HEK293 (cell line): ENCODE measurements at regions not wholly inside any gene's neighbourhood (a gene's known extent, or its start where the extent isn't known, plus 50 kb on each side); places are given as distances from the start of the nearest gene placed in this dataset.

ENCODE experiments used
- CTCF ChIA-PET: fragments of 350-600 bp; formaldehyde crosslinking; extraction: SDS; loops from one replicate; lab custom pipeline; 2021; ENCODE audit warnings: antibody characterized with exemption; lab: Yijun Ruan, JAX
- POLR2A ChIA-PET: fragments of 300-600 bp; formaldehyde crosslinking; extraction: SDS; loops from one replicate; lab custom pipeline; 2020; ENCODE audit warnings: antibody characterized with exemption, inconsistent platforms; lab: Yijun Ruan, JAX
- H3K27ac ChIP-seq: fragments of 200-500 bp; sonication (Bioruptor generic); 2 replicates; pipeline ENCODE4 v1.5.1; 2014; ENCODE audit warnings: low read depth, low read length, control low read depth, inconsistent platforms; ENCODE audit errors: extremely low read depth
- H3K36me3 ChIP-seq, 2 experiments: fragments of 200-500 bp in 1 of 2; sonication (Bioruptor generic) in 1 of 2; 1 replicate in 1 of 2; 2 replicates in 1 of 2; pipeline ENCODE4 v1.5.1; 2014 to 2017; ENCODE audit warnings: inconsistent platforms in 2 of 2, low read length in 2 of 2; ENCODE audit not compliant: control insufficient read depth in 2 of 2, insufficient read depth in 1 of 2
- H3K4me1 ChIP-seq: fragments of 200-500 bp; sonication (Bioruptor generic); 2 replicates; pipeline ENCODE4 v1.5.1; 2014; ENCODE audit warnings: mild to moderate bottlenecking, low read length, inconsistent platforms; ENCODE audit not compliant: control insufficient read depth, insufficient read depth
- H3K4me3 ChIP-seq: 2 replicates; pipeline ENCODE4 v1.5.1; 2011; ENCODE audit warnings: low read depth, mild to moderate bottlenecking, control low read depth, low read length, moderate library complexity
- H3K9me3 ChIP-seq: fragments of 200-500 bp; sonication (Bioruptor generic); 2 replicates; pipeline ENCODE4 v1.5.1; 2014; ENCODE audit warnings: low read depth, low read length, inconsistent platforms; ENCODE audit not compliant: control insufficient read depth, insufficient read depth
- GLIS2 ChIP-seq: fragments of 450-650 bp; formaldehyde crosslinking; IDR thresholded peaks from 2 replicates; pipeline ENCODE4 v1.5.1; 2016; ENCODE audit warnings: missing biosample characterization, missing genetic modification characterization
- PRDM1 ChIP-seq: fragments of 450-650 bp; formaldehyde crosslinking; IDR thresholded peaks from 2 replicates; pipeline ENCODE4; 2016; ENCODE audit warnings: missing biosample characterization, missing genetic modification characterization
- SALL2 ChIP-seq: fragments of 450-650 bp; formaldehyde crosslinking; IDR thresholded peaks from 2 replicates; pipeline ENCODE4 v1.5.0; 2017; ENCODE audit warnings: missing biosample characterization, mild to moderate bottlenecking, missing genetic modification characterization, borderline replicate concordance
- ZNF394 ChIP-seq: fragments of 450-650 bp; formaldehyde crosslinking; IDR thresholded peaks from 2 replicates; pipeline ENCODE4 v1.5.1; 2016; ENCODE audit warnings: missing biosample characterization, missing genetic modification characterization, mild to moderate bottlenecking, moderate library complexity, borderline replicate concordance
- ZNF521 ChIP-seq: fragments of 450-650 bp; formaldehyde crosslinking; IDR thresholded peaks from 2 replicates; pipeline ENCODE4 v1.5.1; 2017; ENCODE audit warnings: missing biosample characterization, mild to moderate bottlenecking, missing genetic modification characterization
- ZNF707 ChIP-seq: fragments of 450-650 bp; formaldehyde crosslinking; IDR thresholded peaks from 2 replicates; pipeline ENCODE4 v1.5.1; 2016; ENCODE audit warnings: missing biosample characterization, missing genetic modification characterization
- ZNF777 ChIP-seq: fragments of 450-650 bp; formaldehyde crosslinking; IDR thresholded peaks from 2 replicates; pipeline ENCODE4 v1.5.1; 2017; ENCODE audit warnings: missing biosample characterization, missing genetic modification characterization, borderline replicate concordance
- TF ChIP-seq, protein P1 (sequence below): fragments of 450-650 bp; formaldehyde crosslinking; IDR thresholded peaks from 2 replicates; pipeline ENCODE4 v1.5.1; 2016; ENCODE audit warnings: missing biosample characterization, missing genetic modification characterization
- TF ChIP-seq, protein P2 (sequence below): fragments of 450-650 bp; formaldehyde crosslinking; IDR thresholded peaks from 2 replicates; pipeline ENCODE4 v1.5.1; 2016; ENCODE audit warnings: missing biosample characterization, missing genetic modification characterization, borderline replicate concordance
- TF ChIP-seq, protein P3 (sequence below): fragments of 450-650 bp; formaldehyde crosslinking; IDR thresholded peaks from 2 replicates; pipeline ENCODE4 v1.5.1; 2017; ENCODE audit warnings: missing biosample characterization, missing genetic modification characterization
- TF ChIP-seq, protein P4 (sequence below): fragments of 450-650 bp; formaldehyde crosslinking; IDR thresholded peaks from 2 replicates; pipeline ENCODE4 v1.5.1; 2016; ENCODE audit warnings: missing biosample characterization, missing genetic modification characterization
- TF ChIP-seq, protein P5 (sequence below): fragments of 450-650 bp; formaldehyde crosslinking; IDR thresholded peaks from 2 replicates; pipeline ENCODE4 v1.5.1; 2016; ENCODE audit warnings: missing biosample characterization, missing genetic modification characterization
- TF ChIP-seq, protein P6 (sequence below): fragments of 450-650 bp; formaldehyde crosslinking; IDR thresholded peaks from 2 replicates; pipeline ENCODE4 v1.5.1; 2016; ENCODE audit warnings: missing biosample characterization, missing genetic modification characterization, borderline replicate concordance

DNA sequence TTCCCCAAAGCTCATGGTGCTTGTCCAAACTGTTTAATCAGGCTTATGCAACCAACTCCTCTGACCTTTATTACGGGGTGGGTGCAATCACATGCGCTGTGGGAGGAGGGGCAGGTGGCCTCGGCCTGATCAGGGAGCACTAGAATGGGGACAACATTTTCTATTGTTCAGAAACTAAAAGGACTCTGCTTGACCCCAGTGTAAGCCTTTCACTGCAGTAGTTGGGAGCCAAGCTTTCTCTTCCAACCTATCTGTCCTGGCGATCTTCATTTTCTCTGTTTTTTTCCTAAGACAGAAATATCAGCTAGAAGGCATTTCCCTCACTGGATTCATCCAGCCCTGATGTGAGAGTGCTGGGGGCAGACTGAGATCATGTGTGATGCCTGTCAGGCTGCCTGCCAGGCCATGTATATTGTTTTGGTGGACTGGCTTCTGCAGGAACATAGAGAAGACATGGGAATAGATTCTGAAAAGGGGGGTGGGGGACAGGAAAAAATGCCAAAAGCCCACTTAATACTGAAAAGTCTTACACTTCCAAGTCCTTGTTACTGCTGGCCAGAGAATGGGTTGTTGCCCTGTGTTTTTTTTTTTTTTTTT, 627.0 kb upstream of the TBL1XR1 start:
- Histone ChIP-seq H3K4me3 (no peak overlapping the region), H3K4me1 (no peaks in the 10 kb centered on the region), H3K36me3 (no peaks in the 10 kb centered on the region), H3K27ac (no peak overlapping the region), H3K9me3 (no peaks in the 10 kb centered on the region)
- ChIA-PET CTCF (no interaction called here), POLR2A (no interaction called here)
- TF ChIP-seq PRDM1 (tag by site-specific recombination) (0 out of 2 replicates have a peak, but pooled peaks have one; percentile 12), ZNF521 (tag by site-specific recombination) (no peak)

DNA sequence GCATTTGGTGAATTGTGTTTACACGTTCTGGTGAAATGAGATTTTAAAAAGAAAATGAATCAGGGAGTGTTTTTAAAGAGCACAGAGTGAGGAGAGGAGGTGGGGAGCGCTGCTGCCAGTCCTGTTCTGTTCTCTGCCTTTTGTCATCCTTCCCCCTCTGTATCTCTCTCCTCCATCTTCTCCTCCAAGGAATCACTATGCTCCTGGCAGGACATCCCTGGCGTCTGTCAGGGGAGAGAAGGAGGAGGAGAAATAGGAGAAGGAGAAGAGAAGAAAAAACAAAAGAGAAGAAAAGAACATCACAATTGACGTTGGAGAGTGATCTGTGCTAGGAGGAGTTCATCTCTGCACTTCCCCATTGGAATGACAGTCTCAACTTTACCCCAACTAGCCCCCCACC, 627.6 kb upstream of the TBL1XR1 start:
- Histone ChIP-seq H3K4me1 (no peaks in the 10 kb centered on the region), H3K9me3 (no peaks in the 10 kb centered on the region), H3K4me3 (no peak overlapping the region), H3K27ac (no peak overlapping the region), H3K36me3 (no peaks in the 10 kb centered on the region)
- TF ChIP-seq, protein P1, sequence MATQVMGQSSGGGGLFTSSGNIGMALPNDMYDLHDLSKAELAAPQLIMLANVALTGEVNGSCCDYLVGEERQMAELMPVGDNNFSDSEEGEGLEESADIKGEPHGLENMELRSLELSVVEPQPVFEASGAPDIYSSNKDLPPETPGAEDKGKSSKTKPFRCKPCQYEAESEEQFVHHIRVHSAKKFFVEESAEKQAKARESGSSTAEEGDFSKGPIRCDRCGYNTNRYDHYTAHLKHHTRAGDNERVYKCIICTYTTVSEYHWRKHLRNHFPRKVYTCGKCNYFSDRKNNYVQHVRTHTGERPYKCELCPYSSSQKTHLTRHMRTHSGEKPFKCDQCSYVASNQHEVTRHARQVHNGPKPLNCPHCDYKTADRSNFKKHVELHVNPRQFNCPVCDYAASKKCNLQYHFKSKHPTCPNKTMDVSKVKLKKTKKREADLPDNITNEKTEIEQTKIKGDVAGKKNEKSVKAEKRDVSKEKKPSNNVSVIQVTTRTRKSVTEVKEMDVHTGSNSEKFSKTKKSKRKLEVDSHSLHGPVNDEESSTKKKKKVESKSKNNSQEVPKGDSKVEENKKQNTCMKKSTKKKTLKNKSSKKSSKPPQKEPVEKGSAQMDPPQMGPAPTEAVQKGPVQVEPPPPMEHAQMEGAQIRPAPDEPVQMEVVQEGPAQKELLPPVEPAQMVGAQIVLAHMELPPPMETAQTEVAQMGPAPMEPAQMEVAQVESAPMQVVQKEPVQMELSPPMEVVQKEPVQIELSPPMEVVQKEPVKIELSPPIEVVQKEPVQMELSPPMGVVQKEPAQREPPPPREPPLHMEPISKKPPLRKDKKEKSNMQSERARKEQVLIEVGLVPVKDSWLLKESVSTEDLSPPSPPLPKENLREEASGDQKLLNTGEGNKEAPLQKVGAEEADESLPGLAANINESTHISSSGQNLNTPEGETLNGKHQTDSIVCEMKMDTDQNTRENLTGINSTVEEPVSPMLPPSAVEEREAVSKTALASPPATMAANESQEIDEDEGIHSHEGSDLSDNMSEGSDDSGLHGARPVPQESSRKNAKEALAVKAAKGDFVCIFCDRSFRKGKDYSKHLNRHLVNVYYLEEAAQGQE, result no peak
- no peak for TF ChIP-seq ZNF777 (tag by site-specific recombination)
- TF ChIP-seq, protein P2, sequence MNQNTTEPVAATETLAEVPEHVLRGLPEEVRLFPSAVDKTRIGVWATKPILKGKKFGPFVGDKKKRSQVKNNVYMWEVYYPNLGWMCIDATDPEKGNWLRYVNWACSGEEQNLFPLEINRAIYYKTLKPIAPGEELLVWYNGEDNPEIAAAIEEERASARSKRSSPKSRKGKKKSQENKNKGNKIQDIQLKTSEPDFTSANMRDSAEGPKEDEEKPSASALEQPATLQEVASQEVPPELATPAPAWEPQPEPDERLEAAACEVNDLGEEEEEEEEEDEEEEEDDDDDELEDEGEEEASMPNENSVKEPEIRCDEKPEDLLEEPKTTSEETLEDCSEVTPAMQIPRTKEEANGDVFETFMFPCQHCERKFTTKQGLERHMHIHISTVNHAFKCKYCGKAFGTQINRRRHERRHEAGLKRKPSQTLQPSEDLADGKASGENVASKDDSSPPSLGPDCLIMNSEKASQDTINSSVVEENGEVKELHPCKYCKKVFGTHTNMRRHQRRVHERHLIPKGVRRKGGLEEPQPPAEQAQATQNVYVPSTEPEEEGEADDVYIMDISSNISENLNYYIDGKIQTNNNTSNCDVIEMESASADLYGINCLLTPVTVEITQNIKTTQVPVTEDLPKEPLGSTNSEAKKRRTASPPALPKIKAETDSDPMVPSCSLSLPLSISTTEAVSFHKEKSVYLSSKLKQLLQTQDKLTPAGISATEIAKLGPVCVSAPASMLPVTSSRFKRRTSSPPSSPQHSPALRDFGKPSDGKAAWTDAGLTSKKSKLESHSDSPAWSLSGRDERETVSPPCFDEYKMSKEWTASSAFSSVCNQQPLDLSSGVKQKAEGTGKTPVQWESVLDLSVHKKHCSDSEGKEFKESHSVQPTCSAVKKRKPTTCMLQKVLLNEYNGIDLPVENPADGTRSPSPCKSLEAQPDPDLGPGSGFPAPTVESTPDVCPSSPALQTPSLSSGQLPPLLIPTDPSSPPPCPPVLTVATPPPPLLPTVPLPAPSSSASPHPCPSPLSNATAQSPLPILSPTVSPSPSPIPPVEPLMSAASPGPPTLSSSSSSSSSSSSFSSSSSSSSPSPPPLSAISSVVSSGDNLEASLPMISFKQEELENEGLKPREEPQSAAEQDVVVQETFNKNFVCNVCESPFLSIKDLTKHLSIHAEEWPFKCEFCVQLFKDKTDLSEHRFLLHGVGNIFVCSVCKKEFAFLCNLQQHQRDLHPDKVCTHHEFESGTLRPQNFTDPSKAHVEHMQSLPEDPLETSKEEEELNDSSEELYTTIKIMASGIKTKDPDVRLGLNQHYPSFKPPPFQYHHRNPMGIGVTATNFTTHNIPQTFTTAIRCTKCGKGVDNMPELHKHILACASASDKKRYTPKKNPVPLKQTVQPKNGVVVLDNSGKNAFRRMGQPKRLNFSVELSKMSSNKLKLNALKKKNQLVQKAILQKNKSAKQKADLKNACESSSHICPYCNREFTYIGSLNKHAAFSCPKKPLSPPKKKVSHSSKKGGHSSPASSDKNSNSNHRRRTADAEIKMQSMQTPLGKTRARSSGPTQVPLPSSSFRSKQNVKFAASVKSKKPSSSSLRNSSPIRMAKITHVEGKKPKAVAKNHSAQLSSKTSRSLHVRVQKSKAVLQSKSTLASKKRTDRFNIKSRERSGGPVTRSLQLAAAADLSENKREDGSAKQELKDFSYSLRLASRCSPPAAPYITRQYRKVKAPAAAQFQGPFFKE (tag by site-specific recombination), result no peak
- TF ChIP-seq ZNF394 (tag by site-specific recombination), result no peak
- TF ChIP-seq, protein P3, sequence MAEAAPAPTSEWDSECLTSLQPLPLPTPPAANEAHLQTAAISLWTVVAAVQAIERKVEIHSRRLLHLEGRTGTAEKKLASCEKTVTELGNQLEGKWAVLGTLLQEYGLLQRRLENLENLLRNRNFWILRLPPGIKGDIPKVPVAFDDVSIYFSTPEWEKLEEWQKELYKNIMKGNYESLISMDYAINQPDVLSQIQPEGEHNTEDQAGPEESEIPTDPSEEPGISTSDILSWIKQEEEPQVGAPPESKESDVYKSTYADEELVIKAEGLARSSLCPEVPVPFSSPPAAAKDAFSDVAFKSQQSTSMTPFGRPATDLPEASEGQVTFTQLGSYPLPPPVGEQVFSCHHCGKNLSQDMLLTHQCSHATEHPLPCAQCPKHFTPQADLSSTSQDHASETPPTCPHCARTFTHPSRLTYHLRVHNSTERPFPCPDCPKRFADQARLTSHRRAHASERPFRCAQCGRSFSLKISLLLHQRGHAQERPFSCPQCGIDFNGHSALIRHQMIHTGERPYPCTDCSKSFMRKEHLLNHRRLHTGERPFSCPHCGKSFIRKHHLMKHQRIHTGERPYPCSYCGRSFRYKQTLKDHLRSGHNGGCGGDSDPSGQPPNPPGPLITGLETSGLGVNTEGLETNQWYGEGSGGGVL (tag by site-specific recombination), result no peak
- TF ChIP-seq, protein P4, sequence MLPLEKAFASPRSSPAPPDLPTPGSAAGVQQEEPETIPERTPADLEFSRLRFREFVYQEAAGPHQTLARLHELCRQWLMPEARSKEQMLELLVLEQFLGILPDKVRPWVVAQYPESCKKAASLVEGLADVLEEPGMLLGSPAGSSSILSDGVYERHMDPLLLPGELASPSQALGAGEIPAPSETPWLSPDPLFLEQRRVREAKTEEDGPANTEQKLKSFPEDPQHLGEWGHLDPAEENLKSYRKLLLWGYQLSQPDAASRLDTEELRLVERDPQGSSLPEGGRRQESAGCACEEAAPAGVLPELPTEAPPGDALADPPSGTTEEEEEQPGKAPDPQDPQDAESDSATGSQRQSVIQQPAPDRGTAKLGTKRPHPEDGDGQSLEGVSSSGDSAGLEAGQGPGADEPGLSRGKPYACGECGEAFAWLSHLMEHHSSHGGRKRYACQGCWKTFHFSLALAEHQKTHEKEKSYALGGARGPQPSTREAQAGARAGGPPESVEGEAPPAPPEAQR (tag by site-specific recombination), result no peak
- TF ChIP-seq ZNF707, result no peak
- no peak for TF ChIP-seq GLIS2 (tag by site-specific recombination)
- TF ChIP-seq, protein P5, sequence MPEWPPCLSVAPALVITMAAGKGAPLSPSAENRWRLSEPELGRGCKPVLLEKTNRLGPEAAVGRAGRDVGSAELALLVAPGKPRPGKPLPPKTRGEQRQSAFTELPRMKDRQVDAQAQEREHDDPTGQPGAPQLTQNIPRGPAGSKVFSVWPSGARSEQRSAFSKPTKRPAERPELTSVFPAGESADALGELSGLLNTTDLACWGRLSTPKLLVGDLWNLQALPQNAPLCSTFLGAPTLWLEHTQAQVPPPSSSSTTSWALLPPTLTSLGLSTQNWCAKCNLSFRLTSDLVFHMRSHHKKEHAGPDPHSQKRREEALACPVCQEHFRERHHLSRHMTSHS (tag by site-specific recombination), result no peak
- TF ChIP-seq SALL2 (tag by site-specific recombination), result no peak
- TF ChIP-seq, protein P6, sequence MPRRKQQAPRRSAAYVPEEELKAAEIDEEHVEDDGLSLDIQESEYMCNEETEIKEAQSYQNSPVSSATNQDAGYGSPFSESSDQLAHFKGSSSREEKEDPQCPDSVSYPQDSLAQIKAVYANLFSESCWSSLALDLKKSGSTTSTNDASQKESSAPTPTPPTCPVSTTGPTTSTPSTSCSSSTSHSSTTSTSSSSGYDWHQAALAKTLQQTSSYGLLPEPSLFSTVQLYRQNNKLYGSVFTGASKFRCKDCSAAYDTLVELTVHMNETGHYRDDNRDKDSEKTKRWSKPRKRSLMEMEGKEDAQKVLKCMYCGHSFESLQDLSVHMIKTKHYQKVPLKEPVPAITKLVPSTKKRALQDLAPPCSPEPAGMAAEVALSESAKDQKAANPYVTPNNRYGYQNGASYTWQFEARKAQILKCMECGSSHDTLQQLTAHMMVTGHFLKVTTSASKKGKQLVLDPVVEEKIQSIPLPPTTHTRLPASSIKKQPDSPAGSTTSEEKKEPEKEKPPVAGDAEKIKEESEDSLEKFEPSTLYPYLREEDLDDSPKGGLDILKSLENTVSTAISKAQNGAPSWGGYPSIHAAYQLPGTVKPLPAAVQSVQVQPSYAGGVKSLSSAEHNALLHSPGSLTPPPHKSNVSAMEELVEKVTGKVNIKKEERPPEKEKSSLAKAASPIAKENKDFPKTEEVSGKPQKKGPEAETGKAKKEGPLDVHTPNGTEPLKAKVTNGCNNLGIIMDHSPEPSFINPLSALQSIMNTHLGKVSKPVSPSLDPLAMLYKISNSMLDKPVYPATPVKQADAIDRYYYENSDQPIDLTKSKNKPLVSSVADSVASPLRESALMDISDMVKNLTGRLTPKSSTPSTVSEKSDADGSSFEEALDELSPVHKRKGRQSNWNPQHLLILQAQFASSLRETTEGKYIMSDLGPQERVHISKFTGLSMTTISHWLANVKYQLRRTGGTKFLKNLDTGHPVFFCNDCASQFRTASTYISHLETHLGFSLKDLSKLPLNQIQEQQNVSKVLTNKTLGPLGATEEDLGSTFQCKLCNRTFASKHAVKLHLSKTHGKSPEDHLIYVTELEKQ (tag by site-specific recombination), result no peak
- POLR2A ChIA-PET, result no interaction called here
- CTCF ChIA-PET, result no interaction called here
